ENCODE measurements at regions not wholly inside any gene's neighbourhood (a gene's known extent, or its start where the extent isn't known, plus 50 kb on each side); places are given as distances from the start of the nearest gene placed in this dataset.

GRCh38 chr1:196128835-196129234, 479.4 kb downstream of the KCNT2 start:
- TF ChIP-seq CTCF (IDR thresholded peaks at IDR 0.05; ENCODE audit: low read depth, low read length, poor library complexity, severe bottlenecking) (no peak), EZH2phosphoT487 (IDR thresholded peaks at IDR 0.05; ENCODE audit: borderline replicate concordance, low read length) (no peak)
